Neural cell (in vitro differentiated cells): ENCODE measurements at regions not wholly inside any gene's neighbourhood (a gene's known extent, or its start where the extent isn't known, plus 50 kb on each side); places are given as distances from the start of the nearest gene placed in this dataset.

Experiments used
- H2AFZ ChIP-seq: fragments of 200-600, 300-800 bp; sonication (generic), shearing (Covaris generic); 2 replicates; pipeline ENCODE4 v1.6.0; 2014; ENCODE audit warnings: low read depth, mild to moderate bottlenecking, antibody characterized with exemption, low read length, moderate library complexity
- H3F3A ChIP-seq: fragments of 200-600 bp; shearing (Covaris generic); 2 replicates; pipeline ENCODE4 v1.6.1; 2016; ENCODE audit warnings: mild to moderate bottlenecking, moderate library complexity, mixed read lengths, antibody characterized with exemption, low read length; ENCODE audit not compliant: insufficient read depth, poor library complexity, severe bottlenecking
- H3K27ac ChIP-seq: fragments of 200-600, 300-800 bp; sonication (generic), shearing (Covaris generic); 2 replicates; pipeline ENCODE4 v1.5.1; 2014; ENCODE audit warnings: mild to moderate bottlenecking, low read length, moderate library complexity
- H3K27me3 ChIP-seq: fragments of 300-800, 200-600 bp; sonication (generic), shearing (Covaris generic); 2 replicates; pipeline ENCODE4 v1.6.0; 2014; ENCODE audit warnings: mild to moderate bottlenecking, low read depth, low read length, moderate library complexity; ENCODE audit not compliant: insufficient read depth
- H3K36me3 ChIP-seq: fragments of 300-800, 200-600 bp; sonication (generic), shearing (Covaris generic); 2 replicates; pipeline ENCODE4 v1.5.1; 2014; ENCODE audit warnings: mild to moderate bottlenecking, antibody characterized with exemption, low read length, moderate library complexity; ENCODE audit not compliant: insufficient read depth
- H3K4me2 ChIP-seq: fragments of 300-800, 200-600 bp; sonication (generic), shearing (Covaris generic); 2 replicates; pipeline ENCODE4 v1.6.0; 2014; ENCODE audit warnings: mild to moderate bottlenecking, low read length
- H3K4me3 ChIP-seq: fragments of 300-800, 200-600 bp; sonication (generic), shearing (Covaris generic); 2 replicates; pipeline ENCODE4 v1.5.1; 2014; ENCODE audit warnings: mild to moderate bottlenecking, low read length, moderate library complexity
- H3K79me2 ChIP-seq: fragments of 200-600 bp; shearing (Covaris generic); replicated peaks from 2 replicates; pipeline ENCODE4 v1.6.0; 2014; ENCODE audit warnings: mild to moderate bottlenecking, low read length, moderate library complexity; ENCODE audit not compliant: insufficient read depth
- H3K9ac ChIP-seq: fragments of 300-800, 200-600 bp; sonication (generic), shearing (Covaris generic); 2 replicates; pipeline ENCODE4 v1.6.1; 2016; ENCODE audit warnings: mild to moderate bottlenecking, low read length, mixed read lengths
- H3K9me2 ChIP-seq: fragments of 200-600 bp; shearing (Covaris generic); 2 replicates; pipeline ENCODE4 v1.6.1; 2016; ENCODE audit warnings: mild to moderate bottlenecking, low read length, mixed read lengths; ENCODE audit not compliant: insufficient read depth
- H3K9me3 ChIP-seq: fragments of 200-600, 300-800 bp; sonication (generic), shearing (Covaris generic); 2 replicates; pipeline ENCODE4 v1.6.1; 2016; ENCODE audit warnings: mild to moderate bottlenecking, mixed run types, low read length, moderate library complexity, mixed read lengths
- H4K20me1 ChIP-seq: fragments of 200-600 bp; shearing (Covaris generic); 2 replicates; pipeline ENCODE4 v1.6.1; 2016; ENCODE audit warnings: mild to moderate bottlenecking, mixed run types; ENCODE audit not compliant: insufficient read depth
- EP300 ChIP-seq: fragments of 450-650 bp; conservative IDR thresholded peaks from 2 replicates; pipeline ENCODE4 v1.6.1; 2014; ENCODE audit warnings: antibody characterized with exemption, mild to moderate bottlenecking, moderate library complexity; ENCODE audit not compliant: poor library complexity, severe bottlenecking
- EZH2 ChIP-seq: fragments of 200-600, 300-800 bp; shearing (Covaris generic), sonication (generic); IDR thresholded peaks from 2 replicates; pipeline ENCODE4 v1.6.1; 2014; ENCODE audit warnings: antibody characterized with exemption, low read length, borderline replicate concordance, mild to moderate bottlenecking; ENCODE audit not compliant: insufficient read depth, poor library complexity, severe bottlenecking
- MXI1 ChIP-seq: fragments of 450-650 bp; conservative IDR thresholded peaks from 2 replicates; pipeline ENCODE4 v1.6.1; 2014; ENCODE audit warnings: antibody characterized with exemption, mild to moderate bottlenecking; ENCODE audit not compliant: poor library complexity, severe bottlenecking
- POLR2AphosphoS5 ChIP-seq: IDR thresholded peaks from 2 replicates; pipeline ENCODE4 v1.6.1; 2012
- RAD21 ChIP-seq: fragments of 450-650 bp; conservative IDR thresholded peaks from 2 replicates; pipeline ENCODE4 v1.6.1; 2014; ENCODE audit warnings: antibody characterized with exemption, mild to moderate bottlenecking, moderate library complexity
- SMC3 ChIP-seq: fragments of 450-650 bp; conservative IDR thresholded peaks from 2 replicates; pipeline ENCODE4 v1.6.1; 2014; ENCODE audit warnings: antibody characterized with exemption, mild to moderate bottlenecking, moderate library complexity; ENCODE audit not compliant: poor library complexity
- TAF1 ChIP-seq: IDR thresholded peaks from 2 replicates; pipeline ENCODE4 v1.6.1; 2012; ENCODE audit warnings: low read depth
- TF ChIP-seq, protein P1 (sequence below): IDR thresholded peaks from 2 replicates; pipeline ENCODE4 v1.6.1; 2012; ENCODE audit warnings: borderline replicate concordance
- TF ChIP-seq, protein P2 (sequence below): fragments of 450-650 bp; IDR thresholded peaks from 2 replicates; pipeline ENCODE4 v1.5.1; 2014; ENCODE audit warnings: antibody characterized with exemption, mild to moderate bottlenecking, moderate library complexity; ENCODE audit not compliant: poor library complexity, severe bottlenecking

DNA sequence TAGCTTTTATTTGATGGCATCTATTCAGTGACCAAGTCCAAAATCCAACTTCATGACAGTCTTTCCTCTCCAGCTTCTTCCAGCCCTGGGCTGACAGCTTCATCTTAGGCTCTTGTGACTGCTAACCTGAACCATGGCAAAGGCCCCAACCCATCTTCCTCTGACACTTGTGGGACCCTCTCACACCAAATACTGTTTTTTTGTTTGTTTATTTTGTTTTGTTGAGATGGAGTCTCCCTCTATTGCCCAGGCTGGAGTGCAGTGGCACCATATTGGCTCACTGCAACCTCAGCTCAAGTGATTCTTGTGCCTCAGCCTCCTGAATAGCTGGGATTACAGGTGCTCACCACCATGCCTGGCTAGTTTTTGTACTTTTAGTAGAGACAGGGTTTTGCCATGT is 265.2 kb downstream of the GATA3 start:
- H3K9me3 ChIP-seq = no peaks in the 10 kb centered on the region
- no peak overlapping the region for H3K4me3 ChIP-seq
- TF ChIP-seq SMC3 (no peak), POLR2AphosphoS5 (no peak), TAF1 (no peak), EZH2 (no peak), EP300 (no peak), RAD21 (no peak)
- TF ChIP-seq, protein P1, sequence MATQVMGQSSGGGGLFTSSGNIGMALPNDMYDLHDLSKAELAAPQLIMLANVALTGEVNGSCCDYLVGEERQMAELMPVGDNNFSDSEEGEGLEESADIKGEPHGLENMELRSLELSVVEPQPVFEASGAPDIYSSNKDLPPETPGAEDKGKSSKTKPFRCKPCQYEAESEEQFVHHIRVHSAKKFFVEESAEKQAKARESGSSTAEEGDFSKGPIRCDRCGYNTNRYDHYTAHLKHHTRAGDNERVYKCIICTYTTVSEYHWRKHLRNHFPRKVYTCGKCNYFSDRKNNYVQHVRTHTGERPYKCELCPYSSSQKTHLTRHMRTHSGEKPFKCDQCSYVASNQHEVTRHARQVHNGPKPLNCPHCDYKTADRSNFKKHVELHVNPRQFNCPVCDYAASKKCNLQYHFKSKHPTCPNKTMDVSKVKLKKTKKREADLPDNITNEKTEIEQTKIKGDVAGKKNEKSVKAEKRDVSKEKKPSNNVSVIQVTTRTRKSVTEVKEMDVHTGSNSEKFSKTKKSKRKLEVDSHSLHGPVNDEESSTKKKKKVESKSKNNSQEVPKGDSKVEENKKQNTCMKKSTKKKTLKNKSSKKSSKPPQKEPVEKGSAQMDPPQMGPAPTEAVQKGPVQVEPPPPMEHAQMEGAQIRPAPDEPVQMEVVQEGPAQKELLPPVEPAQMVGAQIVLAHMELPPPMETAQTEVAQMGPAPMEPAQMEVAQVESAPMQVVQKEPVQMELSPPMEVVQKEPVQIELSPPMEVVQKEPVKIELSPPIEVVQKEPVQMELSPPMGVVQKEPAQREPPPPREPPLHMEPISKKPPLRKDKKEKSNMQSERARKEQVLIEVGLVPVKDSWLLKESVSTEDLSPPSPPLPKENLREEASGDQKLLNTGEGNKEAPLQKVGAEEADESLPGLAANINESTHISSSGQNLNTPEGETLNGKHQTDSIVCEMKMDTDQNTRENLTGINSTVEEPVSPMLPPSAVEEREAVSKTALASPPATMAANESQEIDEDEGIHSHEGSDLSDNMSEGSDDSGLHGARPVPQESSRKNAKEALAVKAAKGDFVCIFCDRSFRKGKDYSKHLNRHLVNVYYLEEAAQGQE = no peak
- TF ChIP-seq, protein P2, sequence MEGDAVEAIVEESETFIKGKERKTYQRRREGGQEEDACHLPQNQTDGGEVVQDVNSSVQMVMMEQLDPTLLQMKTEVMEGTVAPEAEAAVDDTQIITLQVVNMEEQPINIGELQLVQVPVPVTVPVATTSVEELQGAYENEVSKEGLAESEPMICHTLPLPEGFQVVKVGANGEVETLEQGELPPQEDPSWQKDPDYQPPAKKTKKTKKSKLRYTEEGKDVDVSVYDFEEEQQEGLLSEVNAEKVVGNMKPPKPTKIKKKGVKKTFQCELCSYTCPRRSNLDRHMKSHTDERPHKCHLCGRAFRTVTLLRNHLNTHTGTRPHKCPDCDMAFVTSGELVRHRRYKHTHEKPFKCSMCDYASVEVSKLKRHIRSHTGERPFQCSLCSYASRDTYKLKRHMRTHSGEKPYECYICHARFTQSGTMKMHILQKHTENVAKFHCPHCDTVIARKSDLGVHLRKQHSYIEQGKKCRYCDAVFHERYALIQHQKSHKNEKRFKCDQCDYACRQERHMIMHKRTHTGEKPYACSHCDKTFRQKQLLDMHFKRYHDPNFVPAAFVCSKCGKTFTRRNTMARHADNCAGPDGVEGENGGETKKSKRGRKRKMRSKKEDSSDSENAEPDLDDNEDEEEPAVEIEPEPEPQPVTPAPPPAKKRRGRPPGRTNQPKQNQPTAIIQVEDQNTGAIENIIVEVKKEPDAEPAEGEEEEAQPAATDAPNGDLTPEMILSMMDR = no peak
- H3K27ac ChIP-seq = no peak overlapping the region
- H3K9me2 ChIP-seq = no peaks in the 10 kb centered on the region
- no peaks in the 10 kb centered on the region for H4K20me1 ChIP-seq
- no peak overlapping the region for H3K9ac ChIP-seq
- peaks cover 3% of the 10 kb centered on the region for H3K27me3 ChIP-seq
- no peaks in the 10 kb centered on the region for H3K36me3 ChIP-seq
- H3K4me2 ChIP-seq = no peak overlapping the region
- H3F3A ChIP-seq = no peaks in the 10 kb centered on the region
- no peaks in the 10 kb centered on the region for H3K79me2 ChIP-seq
- H2AFZ ChIP-seq = no peak overlapping the region

DNA sequence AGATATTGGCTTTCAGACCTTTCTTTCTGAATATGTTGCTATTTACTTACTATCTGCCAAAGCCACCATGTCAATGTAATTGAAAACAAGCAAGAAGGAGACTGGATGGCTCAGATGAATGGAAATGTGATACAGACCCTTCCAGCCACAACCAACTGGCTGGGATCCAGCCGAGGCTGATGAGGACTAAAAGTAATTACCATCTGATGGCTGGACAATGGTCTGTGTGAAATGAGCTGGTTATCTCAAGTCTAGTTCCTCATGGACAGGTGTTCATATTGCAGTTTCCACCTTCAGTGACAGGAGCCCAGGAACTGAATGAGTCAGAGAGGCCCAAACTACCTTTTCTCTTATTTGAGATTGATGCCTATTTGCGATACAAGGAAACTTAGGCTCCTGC is 267.5 kb downstream of the GATA3 start:
- H3K36me3 ChIP-seq = no peaks in the 10 kb centered on the region
- TF ChIP-seq, protein P1 = no peak
- TF ChIP-seq POLR2AphosphoS5 (no peak), EP300 (no peak), SMC3 (no peak), MXI1 (no peak), RAD21 (no peak), TAF1 (no peak), EZH2 (no peak)
- TF ChIP-seq, protein P2 = no peak
- H3K9me2 ChIP-seq = no peaks in the 10 kb centered on the region
- H3K27ac ChIP-seq = no peak overlapping the region
- no peak overlapping the region for H3K4me2 ChIP-seq
- no peaks in the 10 kb centered on the region for H3F3A ChIP-seq
- no peaks in the 10 kb centered on the region for H3K79me2 ChIP-seq
- H3K27me3 ChIP-seq = peaks cover 3% of the 10 kb centered on the region
- H3K9ac ChIP-seq = no peak overlapping the region
- H4K20me1 ChIP-seq = no peaks in the 10 kb centered on the region
- no peak overlapping the region for H3K4me3 ChIP-seq
- no peaks in the 10 kb centered on the region for H3K9me3 ChIP-seq
- H2AFZ ChIP-seq = no peak overlapping the region
